ENCODE measurements at regions not wholly inside any gene's neighbourhood (a gene's known extent, or its start where the extent isn't known, plus 50 kb on each side); places are given as distances from the start of the nearest gene placed in this dataset.

DNA sequence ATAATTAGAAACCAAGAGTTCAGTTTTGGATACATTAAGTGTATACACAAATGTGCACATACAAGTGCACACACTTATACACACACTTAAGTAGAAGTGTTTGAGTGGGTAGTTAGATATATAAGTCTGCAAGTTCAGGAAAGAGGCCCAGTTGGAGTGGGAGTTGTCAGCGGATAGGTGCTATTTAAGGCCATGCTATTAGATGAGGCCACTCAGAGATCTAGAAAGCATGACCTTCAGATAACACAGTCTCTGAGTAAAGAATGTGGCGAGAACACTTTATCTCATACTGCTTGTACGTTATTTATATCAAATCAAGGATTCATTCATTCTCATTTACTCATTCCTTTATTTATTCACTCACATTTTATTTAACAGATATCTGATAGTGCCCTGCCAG, 206.2 kb downstream of the POSTN start:
- Histone ChIP-seq H3K79me1 (ENCODE audit: low read depth, low read length) (no peaks in the 10 kb centered on the region), H2AFZ (ENCODE audit: low read length) (no peak overlapping the region), H3K27me3 (ENCODE audit: control insufficient read depth in 3 of 3, insufficient read depth in 3 of 3, low read depth in 1 of 3, low read length in 3 of 3) (no peaks in the 10 kb centered on the region), H2BK12ac (ENCODE audit: low read length) (no peak overlapping the region), H2BK120ac (ENCODE audit: low read depth, low read length) (no peak overlapping the region), H3K4ac (ENCODE audit: low read length) (no peak overlapping the region), H2AK5ac (ENCODE audit: low read depth, low read length) (no peak overlapping the region), H4K91ac (ENCODE audit: low read depth, low read length, poor library complexity) (no peak overlapping the region), H2BK15ac (ENCODE audit: low read length) (no peak overlapping the region), H3K9ac (ENCODE audit: low read depth, low read length, poor library complexity) (no peak overlapping the region), H3K18ac (ENCODE audit: low read length) (no peak overlapping the region), H3K27ac (replicated peaks; ENCODE audit: low read length) (no peak overlapping the region), H3K9me3 (replicated peaks in 1 of 2; ENCODE audit: control insufficient read depth in 2 of 2, insufficient read depth in 1 of 2, low read depth in 1 of 2, low read length in 2 of 2) (no peaks in the 10 kb centered on the region), H3K4me3 (ENCODE audit: low read length in 2 of 2) (no peak overlapping the region), H3K4me2 (ENCODE audit: insufficient read depth, low read length, poor library complexity, severe bottlenecking) (no peak overlapping the region), H3K4me1 (ENCODE audit: control insufficient read depth in 2 of 2, insufficient read depth in 1 of 2, low read depth in 1 of 2, low read length in 2 of 2) (no peaks in the 10 kb centered on the region), H4K8ac (ENCODE audit: low read depth, low read length) (no peak overlapping the region), H3K23ac (ENCODE audit: low read depth, low read length, poor library complexity) (no peak overlapping the region), H3K36me3 (replicated peaks in 1 of 2; ENCODE audit: control insufficient read depth in 2 of 2, insufficient read depth in 2 of 2, low read length in 2 of 2) (no peaks in the 10 kb centered on the region), H3K14ac (ENCODE audit: low read length) (no peak overlapping the region), H2BK5ac (ENCODE audit: low read length) (no peak overlapping the region)
- no peak for DNase-seq (ENCODE audit: low spot score)
- 100% methylated on average over 1 of the region's 3 CpGs; no CpG with 5 or more reads in 1 of the 2 donors for WGBS, 2 donors (ENCODE audit: extremely low coverage in 2 of 2, insufficient read length in 2 of 2, insufficient replicate concordance in 1 of 2)

DNA sequence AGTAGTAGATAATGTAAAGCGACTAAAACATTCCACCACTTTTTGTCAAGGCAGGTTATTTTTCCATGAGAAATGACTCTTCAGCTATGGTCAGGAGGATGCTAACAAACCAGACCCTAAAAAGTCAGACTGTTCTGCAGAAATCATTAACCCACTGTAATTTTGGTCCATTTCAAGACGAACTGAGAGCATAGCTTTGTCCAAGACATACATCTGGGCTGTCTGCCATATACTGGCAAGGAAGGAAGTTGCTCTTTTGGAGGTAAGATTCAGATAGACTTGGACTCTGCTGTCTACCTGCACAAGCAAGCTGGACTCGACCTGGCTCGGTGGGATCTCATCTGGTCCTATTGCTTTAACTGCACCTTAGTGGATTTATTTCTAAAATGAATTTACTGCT, 207.8 kb downstream of the POSTN start:
- H4K8ac ChIP-seq (ENCODE audit: low read depth, low read length), result no peak overlapping the region
- no peak overlapping the region for H3K4me3 ChIP-seq (ENCODE audit: low read length in 2 of 2)
- H2AFZ ChIP-seq (ENCODE audit: low read length), result no peak overlapping the region
- H3K27ac ChIP-seq (replicated peaks; ENCODE audit: low read length), result no peak overlapping the region
- no peak overlapping the region for H3K18ac ChIP-seq (ENCODE audit: low read length)
- H2AK5ac ChIP-seq (ENCODE audit: low read depth, low read length), result no peak overlapping the region
- no peaks in the 10 kb centered on the region for H3K36me3 ChIP-seq (replicated peaks in 1 of 2; ENCODE audit: control insufficient read depth in 2 of 2, insufficient read depth in 2 of 2, low read length in 2 of 2)
- H3K4me1 ChIP-seq (ENCODE audit: control insufficient read depth in 2 of 2, insufficient read depth in 1 of 2, low read depth in 1 of 2, low read length in 2 of 2), result no peaks in the 10 kb centered on the region
- no peaks in the 10 kb centered on the region for H3K27me3 ChIP-seq (ENCODE audit: control insufficient read depth in 3 of 3, insufficient read depth in 3 of 3, low read depth in 1 of 3, low read length in 3 of 3)
- H3K9ac ChIP-seq (ENCODE audit: low read depth, low read length, poor library complexity), result no peak overlapping the region
- no peak overlapping the region for H2BK12ac ChIP-seq (ENCODE audit: low read length)
- H3K4me2 ChIP-seq (ENCODE audit: insufficient read depth, low read length, poor library complexity, severe bottlenecking), result no peak overlapping the region
- H3K4ac ChIP-seq (ENCODE audit: low read length), result no peak overlapping the region
- no peak overlapping the region for H2BK120ac ChIP-seq (ENCODE audit: low read depth, low read length)
- H3K9me3 ChIP-seq (replicated peaks in 1 of 2; ENCODE audit: control insufficient read depth in 2 of 2, insufficient read depth in 1 of 2, low read depth in 1 of 2, low read length in 2 of 2), result no peaks in the 10 kb centered on the region
- no peak overlapping the region for H4K91ac ChIP-seq (ENCODE audit: low read depth, low read length, poor library complexity)
- no peak overlapping the region for H3K14ac ChIP-seq (ENCODE audit: low read length)
- no peaks in the 10 kb centered on the region for H3K79me1 ChIP-seq (ENCODE audit: low read depth, low read length)
- H3K23ac ChIP-seq (ENCODE audit: low read depth, low read length, poor library complexity), result no peak overlapping the region
- H2BK5ac ChIP-seq (ENCODE audit: low read length), result no peak overlapping the region
- WGBS, 2 donors (ENCODE audit: extremely low coverage in 2 of 2, insufficient read length in 2 of 2, insufficient replicate concordance in 1 of 2), result no CpG with 5 or more reads among the region's 4 CpGs
- DNase-seq (ENCODE audit: low spot score), result no peak
- H2BK15ac ChIP-seq (ENCODE audit: low read length), result no peak overlapping the region

- no peak overlapping the region for H2AK5ac ChIP-seq (ENCODE audit: low read depth, low read length)
- H3K14ac ChIP-seq (ENCODE audit: low read length), result no peak overlapping the region
- H4K91ac ChIP-seq (ENCODE audit: low read depth, low read length, poor library complexity), result no peak overlapping the region
- no peaks in the 10 kb centered on the region for H3K79me1 ChIP-seq (ENCODE audit: low read depth, low read length)
- no peak overlapping the region for H2BK15ac ChIP-seq (ENCODE audit: low read length)
- H3K9me3 ChIP-seq (replicated peaks in 1 of 2; ENCODE audit: control insufficient read depth in 2 of 2, insufficient read depth in 1 of 2, low read depth in 1 of 2, low read length in 2 of 2), result no peaks in the 10 kb centered on the region
- no peak overlapping the region for H2AFZ ChIP-seq (ENCODE audit: low read length)
- H2BK12ac ChIP-seq (ENCODE audit: low read length), result no peak overlapping the region
- no peaks in the 10 kb centered on the region for H3K27me3 ChIP-seq (ENCODE audit: control insufficient read depth in 3 of 3, insufficient read depth in 3 of 3, low read depth in 1 of 3, low read length in 3 of 3)
- H3K18ac ChIP-seq (ENCODE audit: low read length), result peak overlapping the region; percentile 35
- H3K4me1 ChIP-seq (ENCODE audit: control insufficient read depth in 2 of 2, insufficient read depth in 1 of 2, low read depth in 1 of 2, low read length in 2 of 2), result peaks cover 0 to 1% of the 10 kb centered on the region in 2 donors
- no peak overlapping the region for H3K4me3 ChIP-seq (ENCODE audit: low read length in 2 of 2)
- H3K4me2 ChIP-seq (ENCODE audit: insufficient read depth, low read length, poor library complexity, severe bottlenecking), result no peak overlapping the region
- no peaks in the 10 kb centered on the region for H3K36me3 ChIP-seq (replicated peaks in 1 of 2; ENCODE audit: control insufficient read depth in 2 of 2, insufficient read depth in 2 of 2, low read length in 2 of 2)
- no peak overlapping the region for H3K27ac ChIP-seq (replicated peaks; ENCODE audit: low read length)
- H4K8ac ChIP-seq (ENCODE audit: low read depth, low read length), result no peak overlapping the region
- no peak overlapping the region for H3K23ac ChIP-seq (ENCODE audit: low read depth, low read length, poor library complexity)
- H3K4ac ChIP-seq (ENCODE audit: low read length), result no peak overlapping the region
- no peak overlapping the region for H2BK5ac ChIP-seq (ENCODE audit: low read length)
- no peak overlapping the region for H2BK120ac ChIP-seq (ENCODE audit: low read depth, low read length)
- no peak for DNase-seq (ENCODE audit: low spot score)
- no CpG with 5 or more reads among the region's 2 CpGs for WGBS, 2 donors (ENCODE audit: extremely low coverage in 2 of 2, insufficient read length in 2 of 2, insufficient replicate concordance in 1 of 2)
- no peak overlapping the region for H3K9ac ChIP-seq (ENCODE audit: low read depth, low read length, poor library complexity)
Measured at GRCh38 chr13:37385956-37386670, 212.5 kb downstream of the POSTN start.

GRCh38 chr13:37385248-37385647, 213.3 kb downstream of the POSTN start:
- peaks cover 0 to 1% of the 10 kb centered on the region in 2 donors for H3K4me1 ChIP-seq (ENCODE audit: control insufficient read depth in 2 of 2, insufficient read depth in 1 of 2, low read depth in 1 of 2, low read length in 2 of 2)
- H2BK5ac ChIP-seq (ENCODE audit: low read length), result no peak overlapping the region
- no peak overlapping the region for H3K9ac ChIP-seq (ENCODE audit: low read depth, low read length, poor library complexity)
- no peak overlapping the region for H2BK12ac ChIP-seq (ENCODE audit: low read length)
- H3K23ac ChIP-seq (ENCODE audit: low read depth, low read length, poor library complexity), result no peak overlapping the region
- no CpG with 5 or more reads among the region's 4 CpGs for WGBS, 2 donors (ENCODE audit: extremely low coverage in 2 of 2, insufficient read length in 2 of 2, insufficient replicate concordance in 1 of 2)
- H3K36me3 ChIP-seq (replicated peaks in 1 of 2; ENCODE audit: control insufficient read depth in 2 of 2, insufficient read depth in 2 of 2, low read length in 2 of 2), result no peaks in the 10 kb centered on the region
- H4K91ac ChIP-seq (ENCODE audit: low read depth, low read length, poor library complexity), result no peak overlapping the region
- no peak overlapping the region for H2AK5ac ChIP-seq (ENCODE audit: low read depth, low read length)
- H3K9me3 ChIP-seq (replicated peaks in 1 of 2; ENCODE audit: control insufficient read depth in 2 of 2, insufficient read depth in 1 of 2, low read depth in 1 of 2, low read length in 2 of 2), result no peaks in the 10 kb centered on the region
- no peak for DNase-seq (ENCODE audit: low spot score)
- H3K27ac ChIP-seq (replicated peaks; ENCODE audit: low read length), result no peak overlapping the region
- no peak overlapping the region for H2AFZ ChIP-seq (ENCODE audit: low read length)
- no peak overlapping the region for H3K4ac ChIP-seq (ENCODE audit: low read length)
- no peak overlapping the region for H2BK15ac ChIP-seq (ENCODE audit: low read length)
- no peak overlapping the region for H3K14ac ChIP-seq (ENCODE audit: low read length)
- H3K27me3 ChIP-seq (ENCODE audit: control insufficient read depth in 3 of 3, insufficient read depth in 3 of 3, low read depth in 1 of 3, low read length in 3 of 3), result no peaks in the 10 kb centered on the region
- H3K4me2 ChIP-seq (ENCODE audit: insufficient read depth, low read length, poor library complexity, severe bottlenecking), result no peak overlapping the region
- H2BK120ac ChIP-seq (ENCODE audit: low read depth, low read length), result no peak overlapping the region
- no peaks in the 10 kb centered on the region for H3K79me1 ChIP-seq (ENCODE audit: low read depth, low read length)
- no peak overlapping the region for H3K18ac ChIP-seq (ENCODE audit: low read length)
- no peak overlapping the region for H4K8ac ChIP-seq (ENCODE audit: low read depth, low read length)
- H3K4me3 ChIP-seq (ENCODE audit: low read length in 2 of 2), result no peak overlapping the region
